AG20443 (cell line): ENCODE measurements at regions not wholly inside any gene's neighbourhood (a gene's known extent, or its start where the extent isn't known, plus 50 kb on each side); places are given as distances from the start of the nearest gene placed in this dataset.

Experiments used
- DNase-seq: peaks from one replicate; pipeline ENCODE4 v3.0.0; 2012; ENCODE audit warnings: low spot score, mixed read lengths

GRCh38 chr2:129771418-129772189, 207.9 kb upstream of the RAB6C start:
- DNase-seq: no peak

- no peak for DNase-seq
These were observed 207.3 kb upstream of the RAB6C start for GRCh38 chr2:129772190-129772579.

- DNase-seq: no peak
These were observed 203.4 kb upstream of the RAB6C start for GRCh38 chr2:129775952-129776653.

GRCh38 chr2:129777146-129777545, 202.3 kb upstream of the RAB6C start:
- no peak for DNase-seq

- no peak for DNase-seq
These were observed 201.5 kb upstream of the RAB6C start for GRCh38 chr2:129777762-129778583.

GRCh38 chr2:129778584-129778877, 200.9 kb upstream of the RAB6C start:
- DNase-seq: no peak

GRCh38 chr2:129779783-129780182, 199.7 kb upstream of the RAB6C start:
- no peak for DNase-seq

GRCh38 chr2:129780316-129781270, 198.9 kb upstream of the RAB6C start:
- DNase-seq: no peak

- DNase-seq: no peak
These were observed 197.5 kb upstream of the RAB6C start for GRCh38 chr2:129781749-129782632.

- no peak for DNase-seq
These were observed 196.9 kb upstream of the RAB6C start for GRCh38 chr2:129782633-129782990.

- DNase-seq: no peak
These were observed 195.0 kb upstream of the RAB6C start for GRCh38 chr2:129784486-129784885.

GRCh38 chr2:129791712-129792111, 187.8 kb upstream of the RAB6C start:
- no peak for DNase-seq

- DNase-seq: no peak
These were observed 186.0 kb upstream of the RAB6C start for GRCh38 chr2:129793431-129793902.

- no peak for DNase-seq
These were observed 185.3 kb upstream of the RAB6C start for GRCh38 chr2:129794116-129794515.

- no peak for DNase-seq
These were observed 184.9 kb upstream of the RAB6C start for GRCh38 chr2:129794540-129794939.

GRCh38 chr2:129796225-129796624, 183.2 kb upstream of the RAB6C start:
- no peak for DNase-seq

GRCh38 chr2:129796801-129797488, 182.5 kb upstream of the RAB6C start:
- DNase-seq: no peak

- no peak for DNase-seq
These were observed 181.8 kb upstream of the RAB6C start for GRCh38 chr2:129797489-129798300.

GRCh38 chr2:129798301-129798581, 181.2 kb upstream of the RAB6C start:
- no peak for DNase-seq
